Endothelial cell of umbilical vein (primary cell): ENCODE measurements at regions not wholly inside any gene's neighbourhood (a gene's known extent, or its start where the extent isn't known, plus 50 kb on each side); places are given as distances from the start of the nearest gene placed in this dataset.

ENCODE experiments used
- BruUV-seq: library from RNA; stranded (reverse); fragments of 400-500 nt; replicated peaks from 2 replicates; lab custom pipeline; 2021; lab: Mats Ljungman, UMichigan
- CTCF ChIA-PET: fragments of 300-600, 350-600 bp; sonication (Branson Sonifier 250); formaldehyde crosslinking; loops from one replicate; lab custom pipeline; 2021; ENCODE audit warnings: antibody characterized with exemption, inconsistent platforms; lab: Charles Lee
- POLR2A ChIA-PET: fragments of 300-600, 350-600 bp; sonication (Branson Sonifier 250); formaldehyde crosslinking; loops from one replicate; lab custom pipeline; 2021; ENCODE audit warnings: antibody characterized with exemption, inconsistent platforms; lab: Charles Lee
- DNase-seq: peaks from one replicate; pipeline ENCODE4 v3.0.0-alpha.2; 2011; ENCODE audit warnings: low read depth, low spot score
- FAIRE-seq: peaks from 2 replicates; lab custom pipeline; 2011; peaks lifted over from hg19 to GRCh38; lab: Jason Lieb, UNC
- H2AFZ ChIP-seq: 2 replicates; pipeline ENCODE4 v1.6.0; 2012; ENCODE audit warnings: low read depth, low read length, control low read depth, inconsistent platforms
- H3K27ac ChIP-seq: 2 replicates; pipeline ENCODE4 v1.5.1; 2011; ENCODE audit warnings: low read depth, mild to moderate bottlenecking, control low read depth, low read length, moderate library complexity; ENCODE audit not compliant: insufficient read depth
- H3K27me3 ChIP-seq, 2 experiments: 2 replicates each; pipeline versions ENCODE4 v1.6.0 to v1.6.1; 2011; ENCODE audit warnings: low read length in 2 of 2, mixed read lengths in 1 of 2; ENCODE audit not compliant: control insufficient read depth in 2 of 2, insufficient read depth in 2 of 2
- H3K36me3 ChIP-seq, 2 experiments: 2 replicates in 1 of 2; 3 replicates in 1 of 2; pipeline ENCODE4 v1.5.1; 2011; ENCODE audit warnings: low read length in 2 of 2, mild to moderate bottlenecking in 1 of 2, moderate library complexity in 1 of 2; ENCODE audit not compliant: control insufficient read depth in 2 of 2, insufficient read depth in 2 of 2; ENCODE audit errors: extremely low read depth in 1 of 2
- H3K4me1 ChIP-seq: 3 replicates; pipeline ENCODE4 v1.5.1; 2011; ENCODE audit warnings: mild to moderate bottlenecking, low read length; ENCODE audit not compliant: control insufficient read depth, insufficient read depth; ENCODE audit errors: extremely low read depth
- H3K4me2 ChIP-seq: 2 replicates; pipeline ENCODE4 v1.6.1; 2011; ENCODE audit warnings: low read length, control low read depth, mixed read lengths; ENCODE audit not compliant: insufficient read depth
- H3K4me3 ChIP-seq, 3 experiments: fragments of 200-600 bp in 1 of 3; sonication (generic), shearing (Covaris generic) in 1 of 3; replicated peaks in 1 of 3; 2 replicates each; pipeline ENCODE4 v1.5.1; 2011 to 2016; ENCODE audit warnings: control low read depth in 3 of 3, low read length in 3 of 3, mild to moderate bottlenecking in 2 of 3, inconsistent platforms in 1 of 3, low read depth in 1 of 3, moderate library complexity in 1 of 3; ENCODE audit not compliant: insufficient read depth in 1 of 3
- H3K79me2 ChIP-seq: 2 replicates; pipeline ENCODE4 v1.6.0; 2012; ENCODE audit warnings: low read length, inconsistent platforms; ENCODE audit not compliant: control insufficient read depth, insufficient read depth
- H3K9ac ChIP-seq: replicated peaks from 2 replicates; pipeline ENCODE3; 2011; ENCODE audit warnings: low read length, control low read depth; ENCODE audit not compliant: insufficient read depth; ENCODE audit errors: extremely low read depth
- H3K9me1 ChIP-seq: replicated peaks from 3 replicates; pipeline ENCODE4 v1.6.0; 2011; ENCODE audit warnings: mild to moderate bottlenecking, low read length; ENCODE audit not compliant: control insufficient read depth, insufficient read depth; ENCODE audit errors: extremely low read depth
- H3K9me3 ChIP-seq: replicated peaks from 2 replicates; pipeline ENCODE4 v1.5.1; 2012; ENCODE audit warnings: low read length, inconsistent platforms; ENCODE audit not compliant: control insufficient read depth, insufficient read depth
- H4K20me1 ChIP-seq: replicated peaks from 2 replicates; pipeline ENCODE3; 2011; ENCODE audit warnings: mild to moderate bottlenecking, low read length; ENCODE audit not compliant: control insufficient read depth, insufficient read depth; ENCODE audit errors: extremely low read depth
- EZH2 ChIP-seq: IDR thresholded peaks from 2 replicates; pipeline ENCODE4 v1.6.1; 2012; ENCODE audit warnings: borderline replicate concordance, low read depth, mild to moderate bottlenecking, moderate library complexity, low read length, inconsistent platforms; ENCODE audit not compliant: severe bottlenecking
- FOS ChIP-seq: IDR thresholded peaks from 2 replicates; pipeline ENCODE4 v1.6.1; 2011; ENCODE audit warnings: mild to moderate bottlenecking, low read length, moderate library complexity, borderline replicate concordance; ENCODE audit not compliant: insufficient read depth
- GATA2 ChIP-seq: IDR thresholded peaks from 2 replicates; pipeline ENCODE4 v1.7.0; 2011; ENCODE audit warnings: low read depth, mild to moderate bottlenecking, moderate library complexity, mixed read lengths, low read length; ENCODE audit not compliant: insufficient read length, insufficient read depth
- JUN ChIP-seq: IDR thresholded peaks from 2 replicates; pipeline ENCODE4 v1.6.1; 2011; ENCODE audit warnings: borderline replicate concordance, low read depth; ENCODE audit not compliant: insufficient read length, insufficient read depth
- MYC ChIP-seq: IDR thresholded peaks from one replicate; pipeline ENCODE4 v1.6.1; 2011; ENCODE audit warnings: mild to moderate bottlenecking, low read depth, low read length
- POLR2A ChIP-seq: IDR thresholded peaks from 2 replicates; pipeline ENCODE4 v1.6.1; 2012; ENCODE audit warnings: low read depth, mild to moderate bottlenecking, control low read depth, low read length
- POLR2AphosphoS5 ChIP-seq: IDR thresholded peaks from 2 replicates; pipeline ENCODE4 v1.6.1; 2012; ENCODE audit warnings: low read depth, mild to moderate bottlenecking, control low read depth, low read length, moderate library complexity; ENCODE audit not compliant: insufficient read depth
- dilution Hi-C: fragments of 300-500 bp; cut with MboI; formaldehyde crosslinking; loops from one replicate; pipeline ENCODE4 v1.15.0; 2019; ENCODE audit warnings: low sequenced_read_pairs; ENCODE audit not compliant: extremely low pct_ligation_motif_present
- intact Hi-C: fragments of 100-400 bp; cut with micrococcal nuclease; formaldehyde crosslinking; loops from one replicate; pipeline ENCODE4 v1.10.0; 2022
- TF ChIP-seq, protein P1 (sequence below), 2 donors: IDR thresholded peaks; 1 replicate in 1 of 2; 2 replicates in 1 of 2; pipeline ENCODE4 v1.5.1; 2011; ENCODE audit warnings: low read length in 2 of 2, mild to moderate bottlenecking in 2 of 2, moderate library complexity in 2 of 2, control low read depth in 1 of 2, inconsistent platforms in 1 of 2, low read depth in 1 of 2; ENCODE audit not compliant: insufficient read depth in 1 of 2; ENCODE audit errors: extremely low read depth in 1 of 2
- TF ChIP-seq, protein P2 (sequence below): IDR thresholded peaks from 2 replicates; pipeline ENCODE4 v1.6.1; 2011; ENCODE audit not compliant: insufficient read depth, insufficient read length

DNA sequence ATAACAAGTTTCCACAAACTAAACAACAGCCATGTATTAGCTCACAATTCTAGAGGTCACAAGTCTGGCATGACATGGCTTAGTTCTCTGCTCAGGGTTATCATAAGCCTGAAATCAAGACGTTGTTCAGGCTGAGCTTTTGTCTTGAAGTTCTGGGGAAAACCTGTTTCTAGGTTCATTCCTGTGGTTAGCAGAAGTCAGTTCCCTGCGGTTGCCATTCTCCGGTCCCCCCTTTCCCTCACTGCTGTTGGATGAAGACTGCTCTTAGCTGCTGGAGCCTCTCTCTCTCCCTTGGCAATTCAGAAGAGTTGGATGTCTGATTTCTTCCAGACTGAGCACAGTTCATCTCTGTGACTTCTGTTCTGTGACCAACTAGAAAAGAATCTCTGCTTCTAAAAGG is 962.6 kb downstream of the PCDH7 start:
- ChIA-PET CTCF (interaction anchor here (1.1 kb wide), 1 partner anchor 8 kb away, joined by 3 read pairs; no protein-coding TSS in a partner anchor), POLR2A (no interaction called here)
- intact Hi-C loops: no loop called here
- no peaks in the 10 kb centered on the region for H4K20me1 ChIP-seq
- no peak overlapping the region for H3K4me3 ChIP-seq
- no peaks in the 10 kb centered on the region for H3K36me3 ChIP-seq
- no peak overlapping the region for H3K4me2 ChIP-seq
- H2AFZ ChIP-seq: no peak overlapping the region
- H3K9ac ChIP-seq: no peak overlapping the region
- H3K4me1 ChIP-seq: no peaks in the 10 kb centered on the region
- FAIRE-seq: no peak
- no peaks in the 10 kb centered on the region for H3K27me3 ChIP-seq
- no peak for DNase-seq
- no peaks in the 10 kb centered on the region for H3K79me2 ChIP-seq
- TF ChIP-seq, protein P1, sequence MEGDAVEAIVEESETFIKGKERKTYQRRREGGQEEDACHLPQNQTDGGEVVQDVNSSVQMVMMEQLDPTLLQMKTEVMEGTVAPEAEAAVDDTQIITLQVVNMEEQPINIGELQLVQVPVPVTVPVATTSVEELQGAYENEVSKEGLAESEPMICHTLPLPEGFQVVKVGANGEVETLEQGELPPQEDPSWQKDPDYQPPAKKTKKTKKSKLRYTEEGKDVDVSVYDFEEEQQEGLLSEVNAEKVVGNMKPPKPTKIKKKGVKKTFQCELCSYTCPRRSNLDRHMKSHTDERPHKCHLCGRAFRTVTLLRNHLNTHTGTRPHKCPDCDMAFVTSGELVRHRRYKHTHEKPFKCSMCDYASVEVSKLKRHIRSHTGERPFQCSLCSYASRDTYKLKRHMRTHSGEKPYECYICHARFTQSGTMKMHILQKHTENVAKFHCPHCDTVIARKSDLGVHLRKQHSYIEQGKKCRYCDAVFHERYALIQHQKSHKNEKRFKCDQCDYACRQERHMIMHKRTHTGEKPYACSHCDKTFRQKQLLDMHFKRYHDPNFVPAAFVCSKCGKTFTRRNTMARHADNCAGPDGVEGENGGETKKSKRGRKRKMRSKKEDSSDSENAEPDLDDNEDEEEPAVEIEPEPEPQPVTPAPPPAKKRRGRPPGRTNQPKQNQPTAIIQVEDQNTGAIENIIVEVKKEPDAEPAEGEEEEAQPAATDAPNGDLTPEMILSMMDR (IDR thresholded peaks at IDR 0.05; ENCODE audit: extremely low read depth in 1 of 2, insufficient read depth in 1 of 2, low read depth in 1 of 2, low read length in 2 of 2): no peak
- TF ChIP-seq GATA2: no peak
- TF ChIP-seq FOS: no peak
- TF ChIP-seq POLR2AphosphoS5: no peak
- no peak for TF ChIP-seq MYC
- TF ChIP-seq POLR2A: no peak
- no peak for TF ChIP-seq JUN
- TF ChIP-seq EZH2: no peak
- TF ChIP-seq, protein P2, sequence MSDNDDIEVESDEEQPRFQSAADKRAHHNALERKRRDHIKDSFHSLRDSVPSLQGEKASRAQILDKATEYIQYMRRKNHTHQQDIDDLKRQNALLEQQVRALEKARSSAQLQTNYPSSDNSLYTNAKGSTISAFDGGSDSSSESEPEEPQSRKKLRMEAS: no peak
- dilution Hi-C loops: no loop called here
- no peak overlapping the region for H3K27ac ChIP-seq
- BruUV-seq: no TSS peak
- H3K9me1 ChIP-seq: no peaks in the 10 kb centered on the region
- no peaks in the 10 kb centered on the region for H3K9me3 ChIP-seq
